ENCODE measurements at regions not wholly inside any gene's neighbourhood (a gene's known extent, or its start where the extent isn't known, plus 50 kb on each side); places are given as distances from the start of the nearest gene placed in this dataset.
A peak's percentile ranks its signal among the peaks of the same experiment; 100 is the strongest.

DNA sequence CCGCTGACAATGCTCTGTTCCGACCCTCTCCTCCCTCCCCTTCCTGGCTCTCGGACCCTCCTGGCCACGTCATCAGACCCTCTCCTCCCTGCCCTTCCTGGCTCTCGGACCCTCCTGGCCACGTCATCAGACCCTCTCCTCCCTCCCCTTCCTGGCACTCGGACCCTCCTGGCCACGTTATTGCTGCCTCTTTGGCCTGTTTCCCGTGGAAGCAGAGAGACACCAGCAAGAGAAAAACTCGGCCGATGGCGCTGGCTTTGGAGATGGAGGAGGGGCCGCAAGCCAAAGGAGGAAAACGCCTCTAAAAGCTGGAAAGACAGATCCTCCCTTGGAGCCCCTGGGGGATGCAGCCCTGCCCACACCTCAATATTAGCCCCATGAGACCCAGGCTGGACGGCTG lies 463.3 kb downstream of the BRD1 start:
- no peaks in the 10 kb centered on the region for H3K9me2 ChIP-seq (replicated peaks; ENCODE audit: control insufficient read depth, low read length)
- no peak for TF ChIP-seq EZH2phosphoT487 (IDR thresholded peaks at IDR 0.05; ENCODE audit: borderline replicate concordance, low read length)
- TF ChIP-seq, protein P1, sequence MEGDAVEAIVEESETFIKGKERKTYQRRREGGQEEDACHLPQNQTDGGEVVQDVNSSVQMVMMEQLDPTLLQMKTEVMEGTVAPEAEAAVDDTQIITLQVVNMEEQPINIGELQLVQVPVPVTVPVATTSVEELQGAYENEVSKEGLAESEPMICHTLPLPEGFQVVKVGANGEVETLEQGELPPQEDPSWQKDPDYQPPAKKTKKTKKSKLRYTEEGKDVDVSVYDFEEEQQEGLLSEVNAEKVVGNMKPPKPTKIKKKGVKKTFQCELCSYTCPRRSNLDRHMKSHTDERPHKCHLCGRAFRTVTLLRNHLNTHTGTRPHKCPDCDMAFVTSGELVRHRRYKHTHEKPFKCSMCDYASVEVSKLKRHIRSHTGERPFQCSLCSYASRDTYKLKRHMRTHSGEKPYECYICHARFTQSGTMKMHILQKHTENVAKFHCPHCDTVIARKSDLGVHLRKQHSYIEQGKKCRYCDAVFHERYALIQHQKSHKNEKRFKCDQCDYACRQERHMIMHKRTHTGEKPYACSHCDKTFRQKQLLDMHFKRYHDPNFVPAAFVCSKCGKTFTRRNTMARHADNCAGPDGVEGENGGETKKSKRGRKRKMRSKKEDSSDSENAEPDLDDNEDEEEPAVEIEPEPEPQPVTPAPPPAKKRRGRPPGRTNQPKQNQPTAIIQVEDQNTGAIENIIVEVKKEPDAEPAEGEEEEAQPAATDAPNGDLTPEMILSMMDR (IDR thresholded peaks at IDR 0.05; ENCODE audit: low read depth, low read length, poor library complexity, severe bottlenecking) = no peak

DNA sequence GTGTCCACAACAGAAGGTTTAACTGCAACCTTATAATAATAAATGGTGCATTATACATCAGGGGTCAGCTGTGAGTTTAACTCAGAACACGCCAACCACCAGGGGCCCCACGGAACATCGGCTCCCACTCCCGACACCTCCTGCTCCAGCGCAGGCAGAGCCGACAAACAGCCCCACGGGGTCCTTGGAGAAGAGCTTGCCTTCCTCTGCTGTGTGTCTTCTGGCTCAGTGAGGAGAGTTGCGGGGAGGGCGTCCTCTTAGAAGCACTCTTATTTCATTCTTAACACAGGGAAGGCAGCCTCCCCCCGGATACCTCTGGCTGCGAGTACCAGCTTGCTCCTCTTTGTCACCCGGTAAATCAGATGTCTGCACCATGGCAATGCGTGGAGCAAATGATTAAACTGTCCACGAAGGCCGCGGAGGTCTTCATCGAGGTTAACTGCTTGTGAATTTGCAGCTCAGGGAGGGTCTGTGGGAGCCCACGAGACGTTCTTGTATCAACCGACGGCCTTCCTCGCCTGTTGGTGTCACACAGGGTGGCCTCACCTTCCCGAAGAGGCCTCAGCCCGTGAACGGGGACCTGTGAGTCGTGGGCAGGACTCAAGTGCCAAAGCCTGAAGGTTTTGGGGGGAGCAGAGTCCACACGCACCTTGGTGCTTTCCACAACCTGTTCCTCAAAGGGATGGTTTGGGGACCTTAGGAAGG lies 464.0 kb downstream of the BRD1 start:
- no peaks in the 10 kb centered on the region for H3K9me2 ChIP-seq (replicated peaks; ENCODE audit: control insufficient read depth, low read length)
- no peak overlapping the region for H3K4me3 ChIP-seq (ENCODE audit: low read length)
- no peaks in the 10 kb centered on the region for H3K27me3 ChIP-seq (ENCODE audit: control insufficient read depth, low read length)
- TF ChIP-seq, protein P1 (IDR thresholded peaks at IDR 0.05; ENCODE audit: low read depth, low read length, poor library complexity, severe bottlenecking) = no peak
- no peak for TF ChIP-seq EZH2phosphoT487 (IDR thresholded peaks at IDR 0.05; ENCODE audit: borderline replicate concordance, low read length)
- H4K20me1 ChIP-seq (ENCODE audit: control insufficient read depth, insufficient read depth, low read depth, low read length) = no peaks in the 10 kb centered on the region
- H3K79me2 ChIP-seq (ENCODE audit: control insufficient read depth, low read length) = no peaks in the 10 kb centered on the region
- no peak overlapping the region for H3K27ac ChIP-seq (ENCODE audit: low read depth, low read length)
- no peaks in the 10 kb centered on the region for H3K36me3 ChIP-seq (ENCODE audit: control insufficient read depth, low read length)
- H3K4me1 ChIP-seq (ENCODE audit: control insufficient read depth, low read length) = peaks cover 41% of the 10 kb centered on the region
- H3K9me3 ChIP-seq (ENCODE audit: control insufficient read depth, insufficient read depth, low read length) = no peaks in the 10 kb centered on the region
- no peak overlapping the region for H3K4me2 ChIP-seq (ENCODE audit: low read length)
- H3F3A ChIP-seq (ENCODE audit: control insufficient read depth, insufficient read depth) = peaks cover 9% of the 10 kb centered on the region

More for the DNA sequence above, 463.3 kb downstream of the BRD1 start:
- H3K27ac ChIP-seq (ENCODE audit: low read depth, low read length) = no peak overlapping the region
- H3K79me2 ChIP-seq (ENCODE audit: control insufficient read depth, low read length) = no peaks in the 10 kb centered on the region
- no peak overlapping the region for H3K4me3 ChIP-seq (ENCODE audit: low read length)
- H3K4me2 ChIP-seq (ENCODE audit: low read length) = no peak overlapping the region
- no peaks in the 10 kb centered on the region for H3K9me3 ChIP-seq (ENCODE audit: control insufficient read depth, insufficient read depth, low read length)
- H3K4me1 ChIP-seq (ENCODE audit: control insufficient read depth, low read length) = peaks cover 33% of the 10 kb centered on the region
- peaks cover 9% of the 10 kb centered on the region for H3F3A ChIP-seq (ENCODE audit: control insufficient read depth, insufficient read depth)
- H3K27me3 ChIP-seq (ENCODE audit: control insufficient read depth, low read length) = no peaks in the 10 kb centered on the region
- no peaks in the 10 kb centered on the region for H4K20me1 ChIP-seq (ENCODE audit: control insufficient read depth, insufficient read depth, low read depth, low read length)
- H3K36me3 ChIP-seq (ENCODE audit: control insufficient read depth, low read length) = no peaks in the 10 kb centered on the region

DNA sequence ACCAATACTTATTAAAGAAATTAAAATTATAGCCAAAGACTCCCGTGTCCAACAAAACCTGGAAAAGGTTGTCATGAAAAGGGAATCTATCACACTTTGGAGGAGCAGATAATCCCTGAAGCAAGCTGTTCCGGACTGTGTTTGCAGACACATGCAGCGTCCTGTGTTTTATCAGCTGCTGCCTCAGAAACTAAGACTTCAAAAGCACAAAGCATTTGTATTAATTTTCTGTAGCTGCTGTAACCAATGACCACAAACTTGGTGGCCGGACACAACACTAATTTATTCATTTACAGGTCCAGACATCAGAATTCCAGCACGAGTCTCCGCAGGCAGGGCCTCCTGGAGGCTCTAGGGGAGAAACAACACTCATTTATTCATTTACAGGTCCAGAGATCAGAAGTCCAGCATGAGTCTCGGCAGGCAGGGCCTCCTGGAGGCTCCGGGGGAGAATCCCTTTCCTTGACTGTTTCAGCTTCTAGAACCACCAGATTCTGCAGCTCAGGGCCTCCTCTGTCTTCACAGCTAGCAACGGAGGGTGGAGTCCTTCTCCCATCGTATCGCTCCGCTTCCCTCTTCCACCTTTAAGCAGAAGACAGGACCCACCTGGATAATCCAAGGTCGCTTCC lies 465.3 kb downstream of the BRD1 start:
- Histone ChIP-seq H3K27me3 (ENCODE audit: control insufficient read depth, low read length) (no peaks in the 10 kb centered on the region), H3K4me1 (ENCODE audit: control insufficient read depth, low read length) (peaks cover 52% of the 10 kb centered on the region), H3K36me3 (ENCODE audit: control insufficient read depth, low read length) (no peaks in the 10 kb centered on the region), H3K4me2 (ENCODE audit: low read length) (no peak overlapping the region), H3K27ac (ENCODE audit: low read depth, low read length) (peak overlapping the region; percentile 74; the same call in 1 of the 2 replicates), H3K9me2 (replicated peaks; ENCODE audit: control insufficient read depth, low read length) (no peaks in the 10 kb centered on the region), H3K79me2 (ENCODE audit: control insufficient read depth, low read length) (no peaks in the 10 kb centered on the region), H3K4me3 (ENCODE audit: low read length) (no peak overlapping the region), H4K20me1 (ENCODE audit: control insufficient read depth, insufficient read depth, low read depth, low read length) (no peaks in the 10 kb centered on the region), H3K9me3 (ENCODE audit: control insufficient read depth, insufficient read depth, low read length) (no peaks in the 10 kb centered on the region), H3F3A (ENCODE audit: control insufficient read depth, insufficient read depth) (peaks cover 9% of the 10 kb centered on the region)
- TF ChIP-seq, protein P1 (IDR thresholded peaks at IDR 0.05; ENCODE audit: low read depth, low read length, poor library complexity, severe bottlenecking) = no peak
- TF ChIP-seq EZH2phosphoT487 (IDR thresholded peaks at IDR 0.05; ENCODE audit: borderline replicate concordance, low read length) = no peak
